GM06990 (cell line): ENCODE measurements at regions not wholly inside any gene's neighbourhood (a gene's known extent, or its start where the extent isn't known, plus 50 kb on each side); places are given as distances from the start of the nearest gene placed in this dataset.

ENCODE experiments used
- DNase-seq: peaks from one replicate; pipeline ENCODE4 v3.0.0-alpha.2; 2011; ENCODE audit not compliant: insufficient read length; ENCODE audit errors: extremely low read depth
- H3K27me3 ChIP-seq: replicated peaks from 2 replicates; pipeline ENCODE4 v1.6.0; 2011; ENCODE audit warnings: low read length; ENCODE audit not compliant: control insufficient read depth, insufficient read depth
- H3K36me3 ChIP-seq: 2 replicates; pipeline ENCODE4 v1.5.1; 2011; ENCODE audit warnings: low read length; ENCODE audit not compliant: control insufficient read depth, insufficient read depth
- H3K4me3 ChIP-seq: replicated peaks from 2 replicates; pipeline ENCODE4 v1.5.1; 2011; ENCODE audit warnings: low read depth, mild to moderate bottlenecking, control low read depth, low read length
- CTCF ChIP-seq: IDR thresholded peaks from 2 replicates; pipeline ENCODE4 v1.5.1; 2011; ENCODE audit warnings: low read length, control low read depth, mild to moderate bottlenecking, inconsistent platforms; ENCODE audit not compliant: insufficient read depth, poor library complexity, severe bottlenecking

- H3K36me3 ChIP-seq: no peaks in the 10 kb centered on the region
- no peak for TF ChIP-seq CTCF
- no peaks in the 10 kb centered on the region for H3K27me3 ChIP-seq
- H3K4me3 ChIP-seq: no peak overlapping the region
- DNase-seq: no peak
Observed at GRCh38 chr5:96054311-96055030, 92.8 kb upstream of the ELL2 start.

DNA sequence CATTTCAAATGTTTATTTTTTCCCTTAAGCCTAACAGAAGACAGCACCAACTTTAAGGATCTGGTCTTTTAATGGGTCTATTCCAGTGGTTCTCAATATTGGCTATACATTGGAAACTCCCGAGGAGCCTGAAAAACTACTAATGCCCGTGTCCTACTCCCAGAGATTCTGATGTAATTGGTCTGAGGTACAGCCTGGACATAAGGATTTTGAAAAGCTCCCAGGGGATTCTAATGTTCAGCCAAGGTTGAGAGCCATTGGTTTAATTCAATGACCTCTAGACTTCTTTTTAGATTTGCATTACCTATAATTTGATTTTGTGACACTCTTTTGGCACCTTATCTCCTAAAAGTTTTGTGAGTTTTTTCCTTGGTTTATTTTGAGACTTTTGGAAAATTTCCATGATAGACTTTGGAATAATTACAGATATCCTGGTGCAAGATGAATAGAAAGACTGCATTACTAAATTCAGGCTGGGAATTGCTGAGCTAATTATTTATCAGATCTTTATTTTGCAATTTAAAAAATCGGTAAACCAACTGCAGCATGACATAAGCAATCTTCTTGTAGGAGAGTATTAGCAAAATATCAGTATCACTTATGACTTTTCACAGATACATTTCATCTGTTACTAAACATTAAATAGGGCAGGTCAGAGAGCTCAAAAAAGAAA is 91.5 kb upstream of the ELL2 start:
- DNase-seq: no peak
- no peaks in the 10 kb centered on the region for H3K36me3 ChIP-seq
- no peak for TF ChIP-seq CTCF
- H3K27me3 ChIP-seq: no peaks in the 10 kb centered on the region
- H3K4me3 ChIP-seq: no peak overlapping the region

DNA sequence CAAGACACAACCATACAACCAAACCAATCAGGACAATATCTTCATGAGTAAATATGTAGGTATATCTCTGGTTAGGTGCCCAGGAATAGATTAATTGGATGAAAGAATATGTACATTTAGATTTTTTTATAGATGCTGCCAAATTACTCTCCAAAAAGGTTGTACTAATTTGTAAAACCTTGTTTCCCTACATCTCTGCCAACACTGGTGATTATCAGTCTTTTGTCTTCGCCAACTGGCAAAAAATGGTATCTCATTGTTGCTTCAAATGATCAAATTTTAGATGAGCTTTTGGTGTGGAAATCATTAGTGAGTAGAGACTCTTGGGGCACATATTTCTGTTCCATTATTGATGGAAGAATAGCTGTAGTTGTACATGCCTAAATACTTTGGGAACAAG is 90.7 kb upstream of the ELL2 start:
- Histone ChIP-seq H3K36me3 (no peaks in the 10 kb centered on the region), H3K27me3 (no peaks in the 10 kb centered on the region), H3K4me3 (no peak overlapping the region)
- no peak for TF ChIP-seq CTCF
- DNase-seq: no peak

DNA sequence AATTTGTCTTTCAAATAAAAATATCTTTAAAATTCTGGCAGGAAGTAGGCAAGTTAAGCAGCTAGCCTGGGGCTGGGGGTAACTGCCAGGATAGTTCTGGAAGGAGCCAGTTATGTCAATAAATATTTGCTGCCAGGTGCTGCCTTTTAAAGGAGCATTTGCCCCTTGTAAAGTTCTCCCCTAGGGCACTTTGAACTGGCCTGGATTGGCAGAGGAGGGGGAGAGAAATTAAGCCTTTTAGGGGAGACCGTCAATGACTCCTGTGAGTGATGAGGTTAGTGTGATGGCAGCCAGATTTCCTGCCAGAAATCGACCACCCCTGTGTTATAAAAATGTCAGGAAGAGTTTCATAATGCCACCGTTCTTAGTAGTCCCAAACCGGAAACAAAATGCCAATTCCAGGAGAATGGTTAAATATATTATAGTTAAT is 89.8 kb upstream of the ELL2 start:
- no peaks in the 10 kb centered on the region for H3K27me3 ChIP-seq
- TF ChIP-seq CTCF: no peak
- H3K36me3 ChIP-seq: no peaks in the 10 kb centered on the region
- no peak overlapping the region for H3K4me3 ChIP-seq
- no peak for DNase-seq

GRCh38 chr5:96050273-96050880 is 88.7 kb upstream of the ELL2 start:
- no peak for DNase-seq
- Histone ChIP-seq H3K4me3 (no peak overlapping the region), H3K36me3 (no peaks in the 10 kb centered on the region), H3K27me3 (no peaks in the 10 kb centered on the region)
- TF ChIP-seq CTCF: no peak
